ENCODE measurements at regions not wholly inside any gene's neighbourhood (a gene's known extent, or its start where the extent isn't known, plus 50 kb on each side); places are given as distances from the start of the nearest gene placed in this dataset.

DNA sequence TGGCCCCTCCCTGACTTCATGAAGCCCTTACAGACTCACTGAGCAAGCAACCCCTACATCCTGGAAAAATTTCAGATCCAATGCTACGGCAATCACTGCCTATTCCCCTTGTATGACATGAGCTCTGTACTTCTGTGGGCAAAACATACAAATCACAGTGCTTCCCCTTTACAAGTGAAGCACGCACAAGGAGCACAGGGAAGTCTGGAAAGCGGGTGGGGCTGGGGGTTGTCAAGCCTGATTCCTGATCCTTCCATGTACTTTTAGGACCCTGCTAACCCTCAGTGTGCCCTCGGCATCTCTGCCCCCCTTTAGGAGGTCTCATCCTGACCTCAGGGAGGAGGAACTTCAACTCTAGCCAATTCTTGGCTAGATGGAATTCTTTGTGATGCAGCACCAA lies 405.7 kb upstream of the POU3F1 start:
- Histone ChIP-seq H3K36me3 (ENCODE audit: low read length) (no peaks in the 10 kb centered on the region), H3K27me3 (ENCODE audit: low read length) (no peaks in the 10 kb centered on the region), H3K4me3 (ENCODE audit: insufficient read depth, low read length, poor library complexity, severe bottlenecking) (no peak overlapping the region), H3K9ac (ENCODE audit: low read length) (no peak overlapping the region), H3K79me2 (ENCODE audit: insufficient read depth, low read length) (no peaks in the 10 kb centered on the region), H3F3A (ENCODE audit: insufficient read depth) (no peaks in the 10 kb centered on the region), H3K27ac (ENCODE audit: low read depth, low read length) (no peak overlapping the region), H4K20me1 (ENCODE audit: low read depth, low read length) (no peaks in the 10 kb centered on the region), H3K4me2 (ENCODE audit: low read depth, low read length, poor library complexity, severe bottlenecking) (no peak overlapping the region), H2AFZ (ENCODE audit: low read depth, low read length, severe bottlenecking) (no peak overlapping the region), H3K9me3 (ENCODE audit: insufficient read depth, low read length) (no peaks in the 10 kb centered on the region), H3K9me2 (replicated peaks; ENCODE audit: insufficient read depth, low read length) (no peaks in the 10 kb centered on the region)
- TF ChIP-seq EZH2phosphoT487 (conservative IDR thresholded peaks at IDR 0.05; ENCODE audit: low read length): no peak
- TF ChIP-seq, protein P1, sequence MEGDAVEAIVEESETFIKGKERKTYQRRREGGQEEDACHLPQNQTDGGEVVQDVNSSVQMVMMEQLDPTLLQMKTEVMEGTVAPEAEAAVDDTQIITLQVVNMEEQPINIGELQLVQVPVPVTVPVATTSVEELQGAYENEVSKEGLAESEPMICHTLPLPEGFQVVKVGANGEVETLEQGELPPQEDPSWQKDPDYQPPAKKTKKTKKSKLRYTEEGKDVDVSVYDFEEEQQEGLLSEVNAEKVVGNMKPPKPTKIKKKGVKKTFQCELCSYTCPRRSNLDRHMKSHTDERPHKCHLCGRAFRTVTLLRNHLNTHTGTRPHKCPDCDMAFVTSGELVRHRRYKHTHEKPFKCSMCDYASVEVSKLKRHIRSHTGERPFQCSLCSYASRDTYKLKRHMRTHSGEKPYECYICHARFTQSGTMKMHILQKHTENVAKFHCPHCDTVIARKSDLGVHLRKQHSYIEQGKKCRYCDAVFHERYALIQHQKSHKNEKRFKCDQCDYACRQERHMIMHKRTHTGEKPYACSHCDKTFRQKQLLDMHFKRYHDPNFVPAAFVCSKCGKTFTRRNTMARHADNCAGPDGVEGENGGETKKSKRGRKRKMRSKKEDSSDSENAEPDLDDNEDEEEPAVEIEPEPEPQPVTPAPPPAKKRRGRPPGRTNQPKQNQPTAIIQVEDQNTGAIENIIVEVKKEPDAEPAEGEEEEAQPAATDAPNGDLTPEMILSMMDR (IDR thresholded peaks at IDR 0.05; ENCODE audit: insufficient read depth, low read length, poor library complexity, severe bottlenecking): no peak

DNA sequence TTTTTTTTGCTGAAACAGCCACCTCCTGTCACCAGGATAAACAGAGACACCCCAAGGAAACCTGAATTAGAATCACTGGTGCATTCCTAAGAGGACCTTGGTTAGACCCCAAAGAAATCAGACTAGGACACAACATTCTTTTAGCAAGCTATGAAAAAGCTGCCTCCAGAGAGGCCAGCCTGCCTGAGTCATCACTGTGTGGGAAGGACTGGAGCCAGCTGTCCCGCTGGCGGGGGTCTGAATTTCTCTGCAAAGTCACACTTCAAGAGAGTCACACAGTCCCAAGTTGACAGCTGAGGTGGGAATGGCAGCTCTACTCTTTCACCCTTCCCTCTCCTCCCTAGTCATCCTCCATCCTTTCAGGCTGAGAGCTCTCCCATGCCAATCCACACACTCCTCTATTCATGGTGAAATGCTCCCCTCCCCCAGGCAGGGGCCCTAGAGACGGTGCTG lies 405.0 kb upstream of the POU3F1 start:
- H3K4me3 ChIP-seq (ENCODE audit: insufficient read depth, low read length, poor library complexity, severe bottlenecking): no peak overlapping the region
- no peaks in the 10 kb centered on the region for H3F3A ChIP-seq (ENCODE audit: insufficient read depth)
- H3K27me3 ChIP-seq (ENCODE audit: low read length): no peaks in the 10 kb centered on the region
- H3K9ac ChIP-seq (ENCODE audit: low read length): no peak overlapping the region
- no peak overlapping the region for H2AFZ ChIP-seq (ENCODE audit: low read depth, low read length, severe bottlenecking)
- no peaks in the 10 kb centered on the region for H3K9me3 ChIP-seq (ENCODE audit: insufficient read depth, low read length)
- H3K4me2 ChIP-seq (ENCODE audit: low read depth, low read length, poor library complexity, severe bottlenecking): no peak overlapping the region
- H3K36me3 ChIP-seq (ENCODE audit: low read length): no peaks in the 10 kb centered on the region
- H3K79me2 ChIP-seq (ENCODE audit: insufficient read depth, low read length): no peaks in the 10 kb centered on the region
- no peak for TF ChIP-seq EZH2phosphoT487 (conservative IDR thresholded peaks at IDR 0.05; ENCODE audit: low read length)
- TF ChIP-seq, protein P1 (IDR thresholded peaks at IDR 0.05; ENCODE audit: insufficient read depth, low read length, poor library complexity, severe bottlenecking): no peak
- no peaks in the 10 kb centered on the region for H4K20me1 ChIP-seq (ENCODE audit: low read depth, low read length)
- no peaks in the 10 kb centered on the region for H3K9me2 ChIP-seq (replicated peaks; ENCODE audit: insufficient read depth, low read length)
- no peak overlapping the region for H3K27ac ChIP-seq (ENCODE audit: low read depth, low read length)

DNA sequence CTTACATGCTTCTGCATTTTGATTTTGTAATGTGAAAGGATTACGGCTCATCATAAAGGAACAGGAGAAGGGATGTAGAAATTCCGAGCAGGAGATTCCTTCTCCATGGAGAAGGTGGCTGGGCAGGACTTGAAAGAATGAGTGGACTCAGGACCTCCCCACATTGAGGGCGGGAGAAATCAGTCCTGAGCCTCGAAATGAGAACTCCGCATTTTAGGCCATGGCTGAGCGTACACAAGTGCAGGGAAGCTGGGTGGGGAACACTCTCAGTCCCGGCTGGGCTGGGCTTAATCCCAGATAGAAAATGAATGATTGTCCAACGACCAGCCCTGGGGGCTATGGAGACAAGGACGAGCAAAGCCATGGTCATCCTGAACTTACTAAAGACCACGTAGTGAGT lies 402.3 kb upstream of the POU3F1 start:
- Histone ChIP-seq H3K27ac (ENCODE audit: low read depth, low read length) (no peak overlapping the region), H4K20me1 (ENCODE audit: low read depth, low read length) (no peaks in the 10 kb centered on the region), H3K9me3 (ENCODE audit: insufficient read depth, low read length) (no peaks in the 10 kb centered on the region), H3K36me3 (ENCODE audit: low read length) (no peaks in the 10 kb centered on the region), H2AFZ (ENCODE audit: low read depth, low read length, severe bottlenecking) (no peak overlapping the region), H3K4me2 (ENCODE audit: low read depth, low read length, poor library complexity, severe bottlenecking) (no peak overlapping the region), H3K27me3 (ENCODE audit: low read length) (no peaks in the 10 kb centered on the region), H3K9ac (ENCODE audit: low read length) (no peak overlapping the region), H3K9me2 (replicated peaks; ENCODE audit: insufficient read depth, low read length) (no peaks in the 10 kb centered on the region), H3F3A (ENCODE audit: insufficient read depth) (no peaks in the 10 kb centered on the region), H3K79me2 (ENCODE audit: insufficient read depth, low read length) (no peaks in the 10 kb centered on the region), H3K4me3 (ENCODE audit: insufficient read depth, low read length, poor library complexity, severe bottlenecking) (no peak overlapping the region)
- TF ChIP-seq, protein P1 (IDR thresholded peaks at IDR 0.05; ENCODE audit: insufficient read depth, low read length, poor library complexity, severe bottlenecking): no peak
- TF ChIP-seq EZH2phosphoT487 (conservative IDR thresholded peaks at IDR 0.05; ENCODE audit: low read length): no peak
